ENCODE measurements at regions not wholly inside any gene's neighbourhood (a gene's known extent, or its start where the extent isn't known, plus 50 kb on each side); places are given as distances from the start of the nearest gene placed in this dataset.
A peak's percentile ranks its signal among the peaks of the same experiment; 100 is the strongest.

DNA sequence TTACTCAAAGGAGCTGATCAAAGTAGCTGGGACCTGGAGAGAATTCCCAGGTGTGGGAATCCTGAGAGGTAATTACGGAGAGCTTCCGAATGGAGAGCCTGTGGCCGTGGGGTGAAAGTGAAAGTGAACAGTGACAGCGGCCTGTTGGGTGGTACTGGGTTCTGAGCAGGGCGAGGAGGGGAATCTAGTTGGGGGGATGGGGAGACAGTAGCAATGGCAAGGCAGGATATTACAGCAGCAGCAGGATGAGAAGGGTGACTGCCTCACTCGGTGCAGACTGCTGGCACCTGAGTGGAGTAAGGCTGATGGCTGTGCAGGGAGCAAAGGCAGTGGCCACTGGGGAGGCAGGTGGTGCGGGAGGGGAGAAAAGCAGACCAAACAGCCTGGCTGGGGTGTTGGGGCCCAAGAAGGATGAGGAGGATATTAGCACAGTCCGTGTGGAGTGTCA, 70.3 kb upstream of the PRDX6 start:
- no peak for FAIRE-seq

DNA sequence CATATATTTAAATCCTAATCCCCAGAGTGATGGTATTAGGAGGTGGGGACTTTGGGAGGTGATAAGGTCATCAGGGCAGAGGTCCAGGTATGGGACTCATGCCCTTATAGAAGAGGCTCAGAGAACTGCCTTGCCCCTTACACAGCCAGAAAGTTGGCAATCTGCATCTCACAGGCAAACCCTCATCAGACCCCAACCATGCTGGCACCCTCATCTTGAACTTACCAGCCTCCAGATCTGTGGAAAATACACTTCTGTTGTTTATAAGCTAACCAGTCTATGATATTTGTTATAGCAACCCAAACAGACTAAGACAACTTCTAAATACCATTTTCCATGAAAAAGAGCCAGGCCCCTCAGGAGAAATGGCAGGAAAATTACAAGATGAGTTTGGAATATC, 69.3 kb upstream of the PRDX6 start:
- no peak for FAIRE-seq

DNA sequence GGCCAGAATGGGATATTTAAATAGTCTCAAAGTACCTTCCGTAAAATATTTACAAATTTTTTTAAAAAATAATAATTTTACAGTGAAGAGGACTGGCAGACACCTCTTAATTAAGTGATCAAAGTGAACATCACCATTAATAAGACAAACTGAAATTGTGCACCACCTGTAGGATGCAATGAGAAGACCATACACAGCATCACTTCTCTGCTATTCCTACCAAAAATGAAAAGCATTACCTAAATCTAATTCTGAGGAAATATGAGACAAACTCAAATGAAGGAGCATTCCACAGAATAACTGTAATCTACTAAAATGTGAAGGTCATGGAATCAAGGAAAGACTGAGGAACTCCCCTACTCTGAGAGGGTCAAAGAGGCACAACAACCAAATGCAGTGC, 68.2 kb upstream of the PRDX6 start:
- no peak for FAIRE-seq

- FAIRE-seq = no peak
Observed at GRCh38 chr1:173409613-173410012, 67.5 kb upstream of the PRDX6 start.

DNA sequence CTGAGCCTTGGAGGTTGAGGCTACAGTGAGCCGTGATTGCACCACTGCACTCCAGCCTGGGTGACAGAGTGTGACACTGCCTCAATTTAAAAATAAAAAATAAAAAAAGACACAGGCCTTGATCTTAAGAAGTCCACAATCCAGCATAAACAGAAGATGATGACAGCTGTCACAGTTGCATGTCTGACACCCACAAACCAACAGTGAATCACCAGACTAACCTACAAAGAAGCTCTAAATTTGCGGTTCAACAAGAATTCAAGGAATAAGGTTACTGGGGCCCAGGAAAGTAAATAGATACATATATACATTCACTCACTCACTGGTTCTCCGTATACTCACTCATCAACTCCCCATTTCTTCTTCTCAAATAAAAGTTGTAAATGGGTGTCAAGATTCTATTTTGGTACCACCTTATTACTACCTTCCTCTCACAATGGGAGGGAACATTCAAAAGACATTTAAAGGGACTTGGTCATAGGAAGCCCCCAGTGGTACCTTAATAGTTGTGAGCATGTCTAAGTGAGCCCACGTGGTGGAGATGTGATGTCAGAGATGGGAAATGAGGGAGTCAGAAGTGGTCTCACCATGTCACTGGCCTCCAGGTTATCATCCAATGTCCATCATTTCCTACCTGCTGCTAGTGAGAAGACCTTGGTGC, 66.9 kb upstream of the PRDX6 start:
- no peak for FAIRE-seq

- no peak for FAIRE-seq
Observed at GRCh38 chr1:173410794-173411236, 66.3 kb upstream of the PRDX6 start.

DNA sequence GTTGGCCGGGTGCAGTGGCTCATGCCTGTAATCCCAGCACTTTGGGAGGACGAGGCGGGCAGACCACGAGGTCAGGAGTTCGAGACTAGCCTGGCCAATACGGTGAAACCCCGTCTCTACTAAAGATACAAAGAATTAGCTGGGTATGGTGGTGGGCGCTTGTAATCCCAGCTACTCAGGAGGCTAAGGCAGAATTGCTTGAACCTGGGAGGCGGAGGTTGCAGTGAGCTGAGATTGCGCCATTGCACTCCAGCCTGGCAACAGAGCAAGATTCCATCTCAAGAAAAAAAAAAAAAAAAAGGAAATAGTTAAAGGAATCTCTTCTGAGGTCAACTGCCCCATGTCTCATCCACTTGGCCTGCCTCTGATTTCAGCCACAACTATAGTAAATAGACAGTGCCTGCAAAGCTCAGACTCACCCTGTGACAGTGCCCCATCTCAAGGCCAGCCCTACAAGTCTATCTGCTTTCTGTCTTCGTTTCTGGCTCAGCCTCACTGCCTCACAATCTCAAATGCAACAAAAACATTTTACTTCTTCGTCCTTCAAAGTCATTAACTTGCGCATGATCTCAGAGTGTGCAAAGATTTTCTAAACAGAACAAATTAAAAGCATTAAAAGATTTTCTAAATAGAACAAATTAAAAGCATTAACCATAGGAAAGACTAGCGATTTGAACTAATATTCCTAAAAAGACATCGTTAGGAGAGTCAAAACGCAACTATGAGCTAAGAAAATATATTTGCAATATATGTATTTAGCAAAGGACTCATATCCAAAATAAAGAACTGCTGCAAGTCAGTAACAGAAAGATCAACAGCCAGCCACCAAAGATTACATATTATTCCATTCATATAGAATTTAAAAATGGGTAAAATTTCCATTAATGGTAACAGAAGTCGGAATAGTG, 65.0 kb upstream of the PRDX6 start:
- no peak for FAIRE-seq

GRCh38 chr1:173413271-173413707, 63.8 kb upstream of the PRDX6 start:
- FAIRE-seq = no peak

GRCh38 chr1:173414136-173414535, 63.0 kb upstream of the PRDX6 start:
- FAIRE-seq = no peak

GRCh38 chr1:173414539-173415226, 62.5 kb upstream of the PRDX6 start:
- no peak for FAIRE-seq

DNA sequence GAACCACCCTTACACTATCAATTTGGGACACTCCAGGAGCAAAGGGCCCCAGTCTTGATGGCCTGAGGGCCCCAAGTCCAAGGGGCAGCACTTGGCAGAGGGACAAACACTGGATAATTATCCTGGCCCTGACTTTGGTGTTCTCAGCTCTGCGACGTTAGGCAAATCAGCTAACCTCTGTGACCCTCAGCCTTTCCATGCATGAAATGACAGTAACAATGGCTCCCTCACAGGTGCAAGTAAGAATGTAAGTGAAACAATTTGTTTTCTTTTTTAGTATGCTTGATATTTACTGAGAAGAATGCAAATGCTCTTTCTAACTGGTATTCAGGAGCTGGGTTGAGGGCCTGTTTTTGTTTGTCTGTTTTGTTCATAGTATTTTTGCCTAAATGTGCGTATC, 61.6 kb upstream of the PRDX6 start:
- no peak for FAIRE-seq

- no peak for FAIRE-seq
Observed at GRCh38 chr1:173415905-173416450, 61.2 kb upstream of the PRDX6 start.

DNA sequence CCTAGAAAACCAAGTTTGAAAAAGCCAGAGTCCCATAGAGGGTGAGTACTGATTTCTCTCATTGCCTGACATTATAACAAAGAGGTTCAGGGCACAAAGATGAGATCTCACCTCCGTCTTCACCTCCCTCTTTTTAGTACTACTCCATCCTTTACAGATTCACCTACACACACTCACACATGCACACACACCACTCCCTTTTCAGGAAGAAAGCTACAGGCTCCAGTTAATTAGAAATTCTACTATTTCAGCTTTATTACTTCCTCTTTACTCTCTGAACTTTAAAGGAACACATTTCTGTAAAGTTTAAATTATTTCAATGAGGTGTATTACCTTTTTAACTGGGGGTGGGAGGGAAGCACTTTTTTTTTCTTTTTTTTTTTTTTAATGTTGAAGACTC, 59.6 kb upstream of the PRDX6 start:
- FAIRE-seq = no peak

DNA sequence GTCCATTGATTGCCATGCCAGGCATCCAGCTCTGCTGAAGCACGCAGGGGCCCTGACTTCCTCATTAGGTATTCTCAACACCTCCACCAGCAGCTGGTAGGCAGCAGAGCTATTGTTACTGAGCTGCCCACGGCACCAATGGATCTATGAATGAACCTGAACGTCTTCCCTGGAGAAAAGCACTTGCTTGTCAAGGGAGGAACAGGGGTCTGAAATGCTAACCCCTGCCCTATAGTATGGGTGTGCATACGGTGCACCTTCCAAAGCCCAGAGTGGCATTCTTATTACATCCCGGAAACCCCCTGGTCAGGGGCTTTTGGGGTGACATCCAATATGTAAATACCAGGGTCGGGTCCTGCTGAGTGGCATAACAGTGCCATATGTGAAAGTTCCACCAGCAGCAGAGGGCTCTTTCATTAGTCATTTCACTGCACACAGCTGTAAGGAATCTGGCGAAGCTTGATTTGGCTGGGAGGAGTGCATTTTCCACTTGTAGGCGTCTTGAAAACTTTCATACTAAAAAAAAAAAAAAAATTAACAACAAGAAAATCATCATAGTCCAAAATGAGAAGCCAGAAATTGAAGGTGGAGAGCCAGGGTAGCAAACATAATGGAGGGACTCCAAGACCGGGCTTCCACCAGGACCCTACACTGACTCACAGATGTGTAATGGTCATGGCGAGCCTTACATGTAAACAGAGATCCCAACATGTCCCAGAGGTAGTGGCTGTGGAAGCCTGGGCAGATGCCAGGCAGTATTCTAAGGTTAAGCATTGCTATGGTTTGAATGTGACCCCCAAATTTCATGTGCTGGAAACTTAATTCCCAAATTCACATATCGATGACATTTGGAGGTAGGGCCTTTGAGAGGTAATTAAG, 58.8 kb upstream of the PRDX6 start:
- no peak for FAIRE-seq

DNA sequence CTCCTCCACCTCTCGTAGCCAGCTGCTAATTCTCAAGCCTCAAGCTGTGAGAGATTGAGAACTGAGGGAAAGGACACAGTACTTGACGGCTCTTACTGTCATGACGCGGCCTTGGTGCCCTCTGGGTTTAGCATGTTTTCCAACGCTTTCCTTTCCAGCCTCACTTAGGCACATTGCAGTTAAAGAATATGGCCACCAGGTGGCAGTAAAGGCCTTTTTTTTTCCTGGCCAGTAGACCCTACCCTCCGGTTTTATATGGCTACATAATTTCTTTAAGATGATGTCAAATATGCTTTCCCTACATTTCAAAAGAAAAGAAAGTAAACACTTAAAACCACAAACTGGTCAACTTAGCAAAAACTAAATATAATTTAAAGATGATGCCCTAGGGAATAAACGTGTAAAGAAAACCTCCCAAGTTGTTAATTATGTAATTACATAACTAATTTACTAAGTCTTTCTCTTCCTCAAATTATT, 56.8 kb upstream of the PRDX6 start:
- FAIRE-seq = peak; percentile 55

GRCh38 chr1:173421286-173421685, 55.8 kb upstream of the PRDX6 start:
- FAIRE-seq = no peak

- FAIRE-seq = no peak
Observed at GRCh38 chr1:173421789-173422188, 55.3 kb upstream of the PRDX6 start.

DNA sequence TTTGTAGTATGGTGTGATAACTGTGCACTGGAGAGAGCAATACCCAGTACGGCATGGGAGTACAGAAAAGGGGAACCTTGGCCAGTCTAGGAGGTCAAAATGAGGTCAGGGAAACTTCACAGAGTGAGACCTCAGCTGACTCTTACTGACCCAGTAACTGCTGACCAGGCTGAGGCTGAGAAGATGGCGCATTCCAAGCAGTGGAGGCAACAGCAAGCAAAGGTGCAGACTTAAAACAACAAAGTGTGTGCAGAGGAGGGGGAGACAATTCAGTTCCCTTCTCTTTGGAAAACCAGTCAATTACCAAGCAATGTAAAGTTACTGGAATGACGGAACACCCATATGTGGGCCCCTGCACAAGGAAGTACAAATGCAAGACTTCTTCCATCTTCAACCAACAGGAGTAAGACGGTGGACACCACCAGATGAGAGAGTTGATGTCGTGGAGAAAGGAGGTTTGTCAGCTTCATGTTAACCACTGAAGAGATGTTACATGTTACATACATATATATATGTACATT, 54.6 kb upstream of the PRDX6 start:
- no peak for FAIRE-seq

DNA sequence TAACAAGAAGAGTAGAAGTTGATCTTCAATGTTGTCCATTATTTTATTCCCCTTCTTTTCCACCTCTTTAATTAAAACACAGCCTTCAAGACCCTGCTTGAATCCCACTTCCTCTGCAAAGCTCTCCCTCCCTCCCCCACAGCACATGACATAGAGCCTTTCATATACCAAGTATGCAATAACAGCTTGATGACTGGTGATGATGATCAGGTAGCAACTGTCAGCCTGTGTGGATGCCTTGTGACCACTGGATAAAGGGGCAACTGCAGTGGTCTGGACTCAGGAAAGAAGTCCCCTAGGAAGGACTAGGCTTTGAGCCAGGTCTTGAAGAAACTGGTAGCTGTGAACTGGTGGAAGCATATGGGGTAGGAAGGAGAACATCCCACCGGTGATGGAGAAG, 53.8 kb upstream of the PRDX6 start:
- no peak for FAIRE-seq

- no peak for FAIRE-seq
Observed at GRCh38 chr1:173424143-173424542, 53.0 kb upstream of the PRDX6 start.

DNA sequence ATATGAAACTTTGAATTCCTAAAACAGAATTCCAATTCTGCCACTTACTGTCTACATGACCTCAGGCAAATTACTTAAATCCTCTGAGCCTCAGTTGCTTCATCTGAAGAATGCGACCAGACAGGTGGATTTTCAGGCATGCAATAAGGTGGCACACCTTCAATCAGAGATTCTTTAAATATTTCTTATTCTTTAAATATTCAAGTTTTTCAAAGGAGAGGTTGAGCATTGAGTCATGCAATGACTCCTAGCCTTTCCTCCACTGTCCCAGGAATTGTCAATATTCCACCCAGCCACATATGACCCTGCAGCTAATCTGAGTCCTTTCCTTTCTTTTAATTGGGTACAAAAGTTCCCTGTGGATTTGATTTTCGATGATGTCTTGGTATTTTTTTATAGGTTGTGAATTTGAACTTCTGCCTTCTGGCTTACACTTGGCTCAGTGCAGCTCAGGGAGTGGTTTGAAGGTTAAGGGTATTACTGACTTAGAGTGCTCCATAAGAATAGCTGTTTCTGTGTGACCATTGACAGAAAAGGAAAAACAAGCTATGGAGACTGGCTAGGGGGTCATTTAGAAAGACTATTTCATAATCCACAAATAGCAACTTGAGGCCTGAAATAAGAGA, 52.2 kb upstream of the PRDX6 start:
- FAIRE-seq = no peak
